GM23338 (cell line): ENCODE measurements at regions not wholly inside any gene's neighbourhood (a gene's known extent, or its start where the extent isn't known, plus 50 kb on each side); places are given as distances from the start of the nearest gene placed in this dataset.

Experiments used
- CREB1 ChIP-seq: fragments of 250-450 bp; sonication (Bioruptor Pico); IDR thresholded peaks from 2 replicates; pipeline ENCODE4 v1.5.0; 2020; ENCODE audit warnings: low read depth, mild to moderate bottlenecking, moderate library complexity
- EZH2 ChIP-seq: fragments of 200-600 bp; sonication (generic); IDR thresholded peaks from one replicate; pipeline ENCODE4 v1.8.0; 2017; ENCODE audit warnings: antibody characterized with exemption, mild to moderate bottlenecking, low read depth; ENCODE audit not compliant: unreplicated experiment
- EZH2phosphoT487 ChIP-seq: fragments of 200-600 bp; sonication (generic); IDR thresholded peaks from one replicate; pipeline ENCODE4 v1.8.1; 2018; ENCODE audit warnings: antibody characterized with exemption; ENCODE audit not compliant: unreplicated experiment
- JUNB ChIP-seq: IDR thresholded peaks from one replicate; pipeline ENCODE4 v1.6.1; 2016; ENCODE audit warnings: antibody characterized with exemption; ENCODE audit not compliant: unreplicated experiment
- POLR2AphosphoS5 ChIP-seq: IDR thresholded peaks from 2 replicates; pipeline ENCODE4 v1.6.1; 2016; ENCODE audit warnings: antibody characterized with exemption, low read depth
- STAT1 ChIP-seq: IDR thresholded peaks from one replicate; pipeline ENCODE4 v1.6.1; 2016; ENCODE audit warnings: antibody characterized with exemption; ENCODE audit not compliant: unreplicated experiment
- ZNF114 ChIP-seq: fragments of 250-450 bp; sonication (Bioruptor Pico); IDR thresholded peaks from 2 replicates; pipeline ENCODE4 v1.5.0; 2020; ENCODE audit warnings: mild to moderate bottlenecking, moderate library complexity
- TF ChIP-seq, protein P1 (sequence below), 2 experiments: fragments of 200-600 bp in 1 of 2; sonication (generic) in 1 of 2; conservative IDR thresholded peaks; 2 replicates each; pipeline versions ENCODE4 v1.5.1 to v1.6.1; 2016 to 2017; ENCODE audit warnings: antibody characterized with exemption in 2 of 2, low read depth in 2 of 2, mild to moderate bottlenecking in 2 of 2, moderate library complexity in 1 of 2
- TF ChIP-seq, protein P2 (sequence below): IDR thresholded peaks from one replicate; pipeline ENCODE4 v1.6.1; 2018; ENCODE audit warnings: antibody characterized with exemption; ENCODE audit not compliant: unreplicated experiment

DNA sequence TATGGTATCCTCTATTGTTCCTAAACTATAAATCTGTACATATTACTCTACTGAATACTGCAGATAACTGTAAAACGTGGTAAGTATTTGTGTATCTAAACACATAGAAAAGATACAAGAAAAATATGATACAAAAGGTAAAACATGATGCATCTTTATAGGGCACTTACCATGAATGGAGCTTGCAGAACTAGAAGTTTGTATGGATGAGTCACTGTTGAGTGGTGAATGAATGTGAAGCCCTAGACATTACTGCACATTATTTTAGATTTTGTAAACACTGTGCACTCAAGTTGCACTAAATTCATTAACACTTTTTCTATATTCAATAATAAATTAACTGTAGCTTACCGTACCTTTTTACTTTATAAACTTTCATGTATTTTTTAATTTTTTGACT lies 357.5 kb downstream of the ZWINT start:
- TF ChIP-seq, protein P1, sequence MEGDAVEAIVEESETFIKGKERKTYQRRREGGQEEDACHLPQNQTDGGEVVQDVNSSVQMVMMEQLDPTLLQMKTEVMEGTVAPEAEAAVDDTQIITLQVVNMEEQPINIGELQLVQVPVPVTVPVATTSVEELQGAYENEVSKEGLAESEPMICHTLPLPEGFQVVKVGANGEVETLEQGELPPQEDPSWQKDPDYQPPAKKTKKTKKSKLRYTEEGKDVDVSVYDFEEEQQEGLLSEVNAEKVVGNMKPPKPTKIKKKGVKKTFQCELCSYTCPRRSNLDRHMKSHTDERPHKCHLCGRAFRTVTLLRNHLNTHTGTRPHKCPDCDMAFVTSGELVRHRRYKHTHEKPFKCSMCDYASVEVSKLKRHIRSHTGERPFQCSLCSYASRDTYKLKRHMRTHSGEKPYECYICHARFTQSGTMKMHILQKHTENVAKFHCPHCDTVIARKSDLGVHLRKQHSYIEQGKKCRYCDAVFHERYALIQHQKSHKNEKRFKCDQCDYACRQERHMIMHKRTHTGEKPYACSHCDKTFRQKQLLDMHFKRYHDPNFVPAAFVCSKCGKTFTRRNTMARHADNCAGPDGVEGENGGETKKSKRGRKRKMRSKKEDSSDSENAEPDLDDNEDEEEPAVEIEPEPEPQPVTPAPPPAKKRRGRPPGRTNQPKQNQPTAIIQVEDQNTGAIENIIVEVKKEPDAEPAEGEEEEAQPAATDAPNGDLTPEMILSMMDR (conservative IDR thresholded peaks at IDR 0.05; ENCODE audit: low read depth in 2 of 2), result no peak
- no peak for TF ChIP-seq POLR2AphosphoS5
- no peak for TF ChIP-seq STAT1
- no peak for TF ChIP-seq EZH2
- TF ChIP-seq, protein P2, sequence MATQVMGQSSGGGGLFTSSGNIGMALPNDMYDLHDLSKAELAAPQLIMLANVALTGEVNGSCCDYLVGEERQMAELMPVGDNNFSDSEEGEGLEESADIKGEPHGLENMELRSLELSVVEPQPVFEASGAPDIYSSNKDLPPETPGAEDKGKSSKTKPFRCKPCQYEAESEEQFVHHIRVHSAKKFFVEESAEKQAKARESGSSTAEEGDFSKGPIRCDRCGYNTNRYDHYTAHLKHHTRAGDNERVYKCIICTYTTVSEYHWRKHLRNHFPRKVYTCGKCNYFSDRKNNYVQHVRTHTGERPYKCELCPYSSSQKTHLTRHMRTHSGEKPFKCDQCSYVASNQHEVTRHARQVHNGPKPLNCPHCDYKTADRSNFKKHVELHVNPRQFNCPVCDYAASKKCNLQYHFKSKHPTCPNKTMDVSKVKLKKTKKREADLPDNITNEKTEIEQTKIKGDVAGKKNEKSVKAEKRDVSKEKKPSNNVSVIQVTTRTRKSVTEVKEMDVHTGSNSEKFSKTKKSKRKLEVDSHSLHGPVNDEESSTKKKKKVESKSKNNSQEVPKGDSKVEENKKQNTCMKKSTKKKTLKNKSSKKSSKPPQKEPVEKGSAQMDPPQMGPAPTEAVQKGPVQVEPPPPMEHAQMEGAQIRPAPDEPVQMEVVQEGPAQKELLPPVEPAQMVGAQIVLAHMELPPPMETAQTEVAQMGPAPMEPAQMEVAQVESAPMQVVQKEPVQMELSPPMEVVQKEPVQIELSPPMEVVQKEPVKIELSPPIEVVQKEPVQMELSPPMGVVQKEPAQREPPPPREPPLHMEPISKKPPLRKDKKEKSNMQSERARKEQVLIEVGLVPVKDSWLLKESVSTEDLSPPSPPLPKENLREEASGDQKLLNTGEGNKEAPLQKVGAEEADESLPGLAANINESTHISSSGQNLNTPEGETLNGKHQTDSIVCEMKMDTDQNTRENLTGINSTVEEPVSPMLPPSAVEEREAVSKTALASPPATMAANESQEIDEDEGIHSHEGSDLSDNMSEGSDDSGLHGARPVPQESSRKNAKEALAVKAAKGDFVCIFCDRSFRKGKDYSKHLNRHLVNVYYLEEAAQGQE, result no peak
- TF ChIP-seq CREB1 (CRISPR knock-in tag), result no peak
- no peak for TF ChIP-seq EZH2phosphoT487
- no peak for TF ChIP-seq ZNF114 (CRISPR knock-in tag)
- no peak for TF ChIP-seq JUNB
